ENCODE measurements at regions not wholly inside any gene's neighbourhood (a gene's known extent, or its start where the extent isn't known, plus 50 kb on each side); places are given as distances from the start of the nearest gene placed in this dataset.

GRCh38 chr1:244344001-244344400, 107.7 kb downstream of the ADSS2 start:
- H3K27me3 Mint-ChIP-seq: peaks cover 0 to 6% (median 0%) of the 10 kb centered on the region in 5 donors
- ChIA-PET POLR2A (no interaction called here), CTCF (no interaction called here)
- H3K27me3 ChIP-seq (ENCODE audit: control insufficient read depth in 2 of 2, insufficient read depth in 2 of 2, low read length in 2 of 2): no peaks in the 10 kb centered on the region
- peaks cover 0 to 13% (median 0%) of the 10 kb centered on the region in 11 donors for H3K9me3 Mint-ChIP-seq
- no peak overlapping the region for H3K27ac Mint-ChIP-seq
- intact Hi-C loops (cut with micrococcal nuclease): loop anchor here in 1 of 2 donors (5.0 kb wide), 1 partner anchor 108 kb away; the partner anchor contains the start of gene ADSS2
- H3K4me1 Mint-ChIP-seq: peaks cover 0 to 34% (median 4%) of the 10 kb centered on the region in 7 donors
- no peak overlapping the region for H3K27ac ChIP-seq (ENCODE audit: low read depth, low read length)
- H3K36me3 Mint-ChIP-seq: peaks cover 0 to 12% (median 0%) of the 10 kb centered on the region in 5 donors
- ATAC-seq (no peak), DNase-seq (no peak)
- no peak overlapping the region for H3K4me3 ChIP-seq (ENCODE audit: low read length)
- H3K4me1 ChIP-seq (ENCODE audit: control insufficient read depth in 2 of 2, insufficient read depth in 2 of 2, low read length in 2 of 2): no peaks in the 10 kb centered on the region
- H3K9me3 ChIP-seq (ENCODE audit: control insufficient read depth in 2 of 3, low read length in 3 of 3): no peaks in the 10 kb centered on the region
- no peaks in the 10 kb centered on the region for H3K36me3 ChIP-seq (ENCODE audit: control insufficient read depth in 2 of 3, insufficient read depth in 3 of 3, low read length in 3 of 3)
- no peak overlapping the region for H3K4me3 Mint-ChIP-seq

DNA sequence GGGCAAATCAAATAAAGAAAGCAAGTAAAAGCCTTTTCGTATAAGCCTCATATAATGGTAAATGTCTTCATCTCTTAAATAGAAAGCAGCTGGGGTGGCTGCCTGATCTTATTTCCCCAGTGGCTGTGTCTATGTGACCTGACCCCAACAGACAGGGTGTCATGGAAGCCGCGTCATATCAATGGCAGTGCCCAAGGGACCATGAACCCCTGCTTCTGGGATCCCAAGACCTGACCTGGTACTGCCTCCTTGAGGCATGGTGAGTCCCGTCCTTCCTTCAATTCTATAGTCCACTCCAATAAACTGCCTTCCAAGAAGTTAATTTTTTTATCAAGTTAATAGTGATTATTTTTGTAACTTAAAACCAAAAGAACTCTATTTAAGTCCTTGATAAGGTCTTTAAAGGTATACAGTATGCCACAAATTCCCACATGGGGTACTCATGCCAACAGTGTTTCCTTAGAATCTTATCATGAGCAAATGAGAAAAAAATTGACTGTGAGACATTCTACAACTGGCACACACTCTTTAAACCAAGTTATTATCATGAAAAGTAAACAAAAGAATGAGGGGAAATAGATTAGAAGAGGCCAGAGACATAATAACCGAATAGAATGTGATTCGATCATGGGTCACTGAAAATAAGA, 104.6 kb downstream of the ADSS2 start:
- Mint-ChIP-seq H3K9me3 (peaks cover 0 to 13% (median 0%) of the 10 kb centered on the region in 11 donors), H3K27ac (no peak overlapping the region), H3K4me1 (peaks cover 0 to 33% (median 0%) of the 10 kb centered on the region in 7 donors), H3K4me3 (no peak overlapping the region), H3K36me3 (peaks cover 0 to 12% (median 0%) of the 10 kb centered on the region in 5 donors), H3K27me3 (peaks cover 0 to 14% (median 5%) of the 10 kb centered on the region in 5 donors)
- H3K27me3 ChIP-seq (ENCODE audit: control insufficient read depth in 2 of 2, insufficient read depth in 2 of 2, low read length in 2 of 2): no peaks in the 10 kb centered on the region
- H3K4me1 ChIP-seq (ENCODE audit: control insufficient read depth in 2 of 2, insufficient read depth in 2 of 2, low read length in 2 of 2): no peaks in the 10 kb centered on the region
- H3K27ac ChIP-seq (ENCODE audit: low read depth, low read length): no peak overlapping the region
- H3K36me3 ChIP-seq (ENCODE audit: control insufficient read depth in 2 of 3, insufficient read depth in 3 of 3, low read length in 3 of 3): no peaks in the 10 kb centered on the region
- POLR2A ChIA-PET: no interaction called here
- H3K9me3 ChIP-seq (ENCODE audit: control insufficient read depth in 2 of 3, low read length in 3 of 3): no peaks in the 10 kb centered on the region
- intact Hi-C loops (cut with micrococcal nuclease): no loop called here
- ATAC-seq (no peak), DNase-seq (no peak)
- CTCF ChIA-PET: no interaction called here
- no peak overlapping the region for H3K4me3 ChIP-seq (ENCODE audit: low read length)

DNA sequence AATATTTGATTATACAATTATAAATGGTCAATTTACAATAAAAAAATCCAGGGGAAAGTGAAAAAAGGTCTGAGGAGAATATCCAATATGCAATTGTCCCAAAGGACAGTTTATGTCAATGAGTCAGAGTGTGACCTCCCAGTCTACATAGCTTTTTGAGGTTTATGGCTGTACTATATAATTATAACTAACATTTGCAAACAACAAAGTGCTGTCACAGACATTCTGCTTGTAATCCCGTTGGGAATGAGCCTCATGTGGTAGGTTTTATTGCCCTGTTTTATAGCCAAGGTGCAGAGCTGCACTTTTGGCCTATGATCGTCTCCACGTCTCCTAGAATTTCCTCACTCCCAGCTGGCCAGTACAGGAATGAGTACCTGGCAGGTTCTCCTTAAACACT, 103.8 kb downstream of the ADSS2 start:
- peaks cover 0 to 13% (median 0%) of the 10 kb centered on the region in 11 donors for H3K9me3 Mint-ChIP-seq
- no peaks in the 10 kb centered on the region for H3K9me3 ChIP-seq (ENCODE audit: control insufficient read depth in 2 of 3, low read length in 3 of 3)
- H3K27me3 ChIP-seq (ENCODE audit: control insufficient read depth in 2 of 2, insufficient read depth in 2 of 2, low read length in 2 of 2): no peaks in the 10 kb centered on the region
- DNase-seq: no peak
- no peaks in the 10 kb centered on the region for H3K4me1 ChIP-seq (ENCODE audit: control insufficient read depth in 2 of 2, insufficient read depth in 2 of 2, low read length in 2 of 2)
- no peak overlapping the region for H3K27ac Mint-ChIP-seq
- no peak overlapping the region for H3K4me3 ChIP-seq (ENCODE audit: low read length)
- no peak overlapping the region for H3K4me3 Mint-ChIP-seq
- POLR2A ChIA-PET: no interaction called here
- intact Hi-C loops (cut with micrococcal nuclease): no loop called here
- peaks cover 0 to 12% (median 0%) of the 10 kb centered on the region in 5 donors for H3K36me3 Mint-ChIP-seq
- peaks cover 0 to 30% (median 0%) of the 10 kb centered on the region in 7 donors for H3K4me1 Mint-ChIP-seq
- no peak overlapping the region for H3K27ac ChIP-seq (ENCODE audit: low read depth, low read length)
- peaks cover 0 to 14% (median 5%) of the 10 kb centered on the region in 5 donors for H3K27me3 Mint-ChIP-seq
- CTCF ChIA-PET: no interaction called here
- ATAC-seq: no peak
- H3K36me3 ChIP-seq (ENCODE audit: control insufficient read depth in 2 of 3, insufficient read depth in 3 of 3, low read length in 3 of 3): no peaks in the 10 kb centered on the region

DNA sequence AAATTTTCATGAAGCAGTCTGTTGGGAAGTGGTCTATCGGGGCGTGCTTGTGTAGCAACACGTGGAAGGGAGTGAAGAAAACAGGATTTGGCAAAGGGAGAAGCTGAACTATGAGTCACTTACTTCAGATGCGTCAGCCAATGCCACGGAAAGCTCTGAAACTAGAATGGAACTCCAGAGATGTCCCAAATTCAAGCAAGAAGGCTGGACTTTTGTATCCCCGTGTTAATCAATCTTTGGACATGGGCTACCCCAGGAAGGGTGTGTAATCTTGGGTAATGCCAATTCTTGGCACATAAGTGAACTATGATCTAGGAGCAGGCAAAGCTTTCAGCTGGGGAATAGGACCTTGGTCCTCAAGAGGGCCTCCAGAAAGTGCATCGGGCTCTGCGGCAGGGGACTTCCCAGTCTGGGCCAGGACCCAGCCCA, 102.6 kb downstream of the ADSS2 start:
- no peak overlapping the region for H3K4me3 ChIP-seq (ENCODE audit: low read length)
- H3K9me3 Mint-ChIP-seq: peaks cover 0 to 13% (median 0%) of the 10 kb centered on the region in 11 donors
- H3K27ac Mint-ChIP-seq: no peak overlapping the region
- no peaks in the 10 kb centered on the region for H3K27me3 ChIP-seq (ENCODE audit: control insufficient read depth in 2 of 2, insufficient read depth in 2 of 2, low read length in 2 of 2)
- ATAC-seq: peak; percentile 36
- H3K4me3 Mint-ChIP-seq: no peak overlapping the region
- H3K4me1 ChIP-seq (ENCODE audit: control insufficient read depth in 2 of 2, insufficient read depth in 2 of 2, low read length in 2 of 2): peaks cover 0 to 4% of the 10 kb centered on the region in 2 donors
- ChIA-PET POLR2A (no interaction called here), CTCF (no interaction called here)
- intact Hi-C loops (cut with micrococcal nuclease): no loop called here
- no peaks in the 10 kb centered on the region for H3K9me3 ChIP-seq (ENCODE audit: control insufficient read depth in 2 of 3, low read length in 3 of 3)
- no peak overlapping the region for H3K27ac ChIP-seq (ENCODE audit: low read depth, low read length)
- peaks cover 0 to 12% (median 0%) of the 10 kb centered on the region in 5 donors for H3K36me3 Mint-ChIP-seq
- peaks cover 0 to 14% (median 5%) of the 10 kb centered on the region in 5 donors for H3K27me3 Mint-ChIP-seq
- no peak for DNase-seq
- H3K36me3 ChIP-seq (ENCODE audit: control insufficient read depth in 2 of 3, insufficient read depth in 3 of 3, low read length in 3 of 3): no peaks in the 10 kb centered on the region
- H3K4me1 Mint-ChIP-seq: peaks cover 0 to 36% (median 0%) of the 10 kb centered on the region in 7 donors

- Histone ChIP-seq H3K36me3 (ENCODE audit: control insufficient read depth in 2 of 3, insufficient read depth in 3 of 3, low read length in 3 of 3) (no peaks in the 10 kb centered on the region), H3K4me3 (ENCODE audit: low read length) (no peak overlapping the region), H3K27me3 (ENCODE audit: control insufficient read depth in 2 of 2, insufficient read depth in 2 of 2, low read length in 2 of 2) (no peaks in the 10 kb centered on the region), H3K9me3 (ENCODE audit: control insufficient read depth in 2 of 3, low read length in 3 of 3) (no peaks in the 10 kb centered on the region), H3K27ac (ENCODE audit: low read depth, low read length) (no peak overlapping the region), H3K4me1 (ENCODE audit: control insufficient read depth in 2 of 2, insufficient read depth in 2 of 2, low read length in 2 of 2) (peaks cover 0 to 4% of the 10 kb centered on the region in 2 donors)
- Mint-ChIP-seq H3K36me3 (peaks cover 0 to 12% (median 0%) of the 10 kb centered on the region in 5 donors), H3K9me3 (peaks cover 0 to 13% (median 0%) of the 10 kb centered on the region in 11 donors), H3K4me3 (no peak overlapping the region), H3K4me1 (peaks cover 0 to 36% (median 0%) of the 10 kb centered on the region in 7 donors), H3K27ac (peak overlapping the region in 2 of 9 donors; percentile 14 to 44), H3K27me3 (peaks cover 0 to 14% (median 5%) of the 10 kb centered on the region in 5 donors)
- intact Hi-C loops (cut with micrococcal nuclease): loop anchor here in 1 of 2 donors (5.0 kb wide), 1 partner anchor 38 kb away; no protein-coding TSS in a partner anchor
- ATAC-seq (no peak), DNase-seq (no peak)
- CTCF ChIA-PET: no interaction called here
- POLR2A ChIA-PET: no interaction called here
These were observed 102.1 kb downstream of the ADSS2 start for GRCh38 chr1:244349581-244350001.

GRCh38 chr1:244350027-244350426, 101.7 kb downstream of the ADSS2 start:
- Histone ChIP-seq H3K36me3 (ENCODE audit: control insufficient read depth in 2 of 3, insufficient read depth in 3 of 3, low read length in 3 of 3) (no peaks in the 10 kb centered on the region), H3K27ac (ENCODE audit: low read depth, low read length) (no peak overlapping the region), H3K27me3 (ENCODE audit: control insufficient read depth in 2 of 2, insufficient read depth in 2 of 2, low read length in 2 of 2) (no peaks in the 10 kb centered on the region), H3K4me3 (ENCODE audit: low read length) (no peak overlapping the region), H3K4me1 (ENCODE audit: control insufficient read depth in 2 of 2, insufficient read depth in 2 of 2, low read length in 2 of 2) (peaks cover 0 to 4% of the 10 kb centered on the region in 2 donors), H3K9me3 (ENCODE audit: control insufficient read depth in 2 of 3, low read length in 3 of 3) (no peaks in the 10 kb centered on the region)
- DNase-seq (no peak), ATAC-seq (no peak)
- H3K4me1 Mint-ChIP-seq: peaks cover 0 to 36% (median 0%) of the 10 kb centered on the region in 7 donors
- intact Hi-C loops (cut with micrococcal nuclease): loop anchor here in 1 of 2 donors (5.0 kb wide), 1 partner anchor 37 kb away; no protein-coding TSS in a partner anchor
- H3K9me3 Mint-ChIP-seq: peaks cover 0 to 13% (median 0%) of the 10 kb centered on the region in 11 donors
- H3K4me3 Mint-ChIP-seq: no peak overlapping the region
- H3K27ac Mint-ChIP-seq: peak overlapping the region in 1 of 9 donors; percentile 14
- H3K27me3 Mint-ChIP-seq: peaks cover 0 to 14% (median 5%) of the 10 kb centered on the region in 5 donors
- peaks cover 0 to 12% (median 0%) of the 10 kb centered on the region in 5 donors for H3K36me3 Mint-ChIP-seq
- ChIA-PET POLR2A (no interaction called here), CTCF (interaction anchor here (0.7 kb wide), 1 partner anchor 73 kb away, joined by 4 read pairs; no protein-coding TSS in a partner anchor)
